HG02588 (cell line): ENCODE measurements at regions not wholly inside any gene's neighbourhood (a gene's known extent, or its start where the extent isn't known, plus 50 kb on each side); places are given as distances from the start of the nearest gene placed in this dataset.

Experiments used
- ATAC-seq: cut with Tn5 transposase; IDR thresholded peaks from one replicate; pipeline ENCODE4 v1.9.1; 2021; ENCODE audit warnings: mild to moderate bottlenecking, moderate library complexity; ENCODE audit not compliant: unreplicated experiment

DNA sequence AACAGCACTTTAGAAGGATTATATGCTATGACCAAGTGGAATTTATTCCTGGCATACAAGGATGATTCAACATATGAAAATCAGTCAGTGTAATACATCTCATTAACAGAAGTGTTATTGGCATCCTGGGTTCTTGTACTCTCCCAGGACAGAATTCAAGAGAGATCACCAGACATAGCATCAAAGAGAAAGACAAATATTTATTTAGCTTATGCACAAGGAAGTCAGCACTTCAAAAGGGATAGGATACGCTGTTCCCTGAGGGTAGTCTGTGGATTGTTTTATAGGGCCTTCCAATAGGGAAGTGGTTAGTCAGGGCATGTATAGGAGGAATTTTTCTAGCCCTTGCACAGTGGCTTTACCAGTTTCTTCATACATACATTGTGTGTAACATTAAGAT lies 1238.0 kb downstream of the PCDH17 start:
- no peak for ATAC-seq

DNA sequence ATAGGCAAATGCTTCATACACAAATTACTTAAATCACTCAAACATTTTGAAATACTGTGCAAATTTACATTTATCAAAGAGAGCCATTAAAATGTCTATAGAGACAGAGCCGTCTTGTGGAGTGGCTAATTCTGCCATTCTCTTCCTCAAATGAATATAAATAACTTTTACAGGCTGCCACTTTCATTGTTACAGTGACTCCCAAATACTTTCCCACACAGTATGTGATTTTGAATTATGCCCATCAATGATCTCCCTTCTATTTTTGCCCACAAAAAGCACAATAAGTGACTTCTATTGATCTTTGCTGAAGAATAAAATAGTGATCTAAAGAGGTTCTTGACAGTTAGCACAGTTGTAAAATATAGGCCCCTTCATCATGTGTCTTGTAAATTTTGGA lies 1244.9 kb downstream of the PCDH17 start:
- no peak for ATAC-seq

- no peak for ATAC-seq
Measured at GRCh38 chr13:58879114-58879513, 1247.6 kb downstream of the PCDH17 start.

- ATAC-seq, result no peak
Measured at GRCh38 chr13:58882516-58882915, 1251.0 kb downstream of the PCDH17 start.

GRCh38 chr13:58883405-58883804 lies 1251.9 kb downstream of the PCDH17 start:
- ATAC-seq, result no peak

GRCh38 chr13:58884353-58885209 lies 1253.0 kb downstream of the PCDH17 start:
- no peak for ATAC-seq

DNA sequence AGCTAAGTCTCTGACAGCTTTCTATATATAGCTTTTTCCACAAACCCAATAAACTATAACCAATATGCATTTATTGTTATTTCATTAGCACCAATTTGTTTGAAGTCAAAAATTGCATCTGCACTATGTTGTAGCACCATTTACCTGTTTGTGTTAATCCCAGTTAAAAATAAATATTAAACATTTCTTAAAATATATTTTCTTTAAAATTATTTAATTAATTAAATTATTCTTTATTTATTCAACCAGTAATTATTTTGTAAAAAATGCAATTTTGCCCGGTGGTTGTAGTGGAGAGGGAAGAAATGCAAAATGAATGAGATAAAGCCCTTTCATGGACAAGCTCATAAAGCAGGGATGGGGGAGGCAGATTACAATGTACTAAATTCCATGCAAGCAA lies 1257.9 kb downstream of the PCDH17 start:
- no peak for ATAC-seq

DNA sequence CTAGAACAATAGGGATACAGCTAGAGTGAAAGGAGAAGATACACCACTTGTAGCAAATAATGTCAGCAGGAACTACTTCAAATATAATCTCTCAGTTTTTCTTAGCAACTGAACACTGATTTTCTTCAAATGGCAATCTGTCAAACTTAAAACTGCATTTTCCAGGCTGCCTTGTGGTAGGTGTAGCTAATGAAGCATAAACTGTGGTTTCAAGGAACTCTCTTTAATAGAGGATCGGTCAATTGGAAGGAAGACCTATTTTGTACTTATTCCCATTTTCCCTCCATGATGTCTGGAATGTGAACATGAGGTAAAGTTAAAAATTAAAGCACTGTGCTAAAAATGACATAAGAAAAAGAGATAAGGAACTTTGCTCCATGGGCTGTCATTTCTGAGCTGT lies 1261.9 kb downstream of the PCDH17 start:
- ATAC-seq, result no peak

DNA sequence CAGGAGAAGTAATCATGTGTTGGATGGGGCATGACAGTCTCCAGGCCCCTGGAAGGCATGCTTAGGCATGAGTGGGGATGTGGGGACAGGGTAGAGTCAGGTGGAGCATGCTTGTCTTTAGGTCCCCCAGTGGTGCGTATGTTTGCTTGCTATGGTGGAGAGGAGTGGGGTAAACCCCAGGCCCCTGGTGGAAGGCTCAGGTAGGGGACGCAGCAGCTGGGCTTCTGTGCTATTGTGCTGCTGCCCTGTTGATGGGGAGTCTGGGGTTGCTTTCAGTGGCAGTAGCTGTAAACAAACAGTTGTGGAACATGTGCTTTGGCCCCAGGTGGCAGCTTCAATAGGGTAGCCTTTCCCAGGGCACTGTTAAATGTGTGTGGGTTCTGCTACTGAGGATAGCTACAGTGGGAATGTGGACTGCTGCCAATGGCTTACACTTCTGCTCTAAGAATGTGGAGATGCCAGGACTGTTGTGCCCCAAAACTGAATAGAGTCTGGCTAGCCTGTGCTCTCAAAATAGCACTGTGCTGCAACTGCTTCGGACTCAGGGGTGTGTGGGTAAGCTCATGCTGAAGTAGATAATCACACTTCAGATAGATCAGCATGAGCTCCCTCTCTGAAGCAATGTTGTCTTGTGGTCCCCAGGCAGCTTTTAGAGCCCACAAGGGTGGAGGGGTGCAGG lies 1257.3 kb downstream of the DIAPH3 start:
- no peak for ATAC-seq

DNA sequence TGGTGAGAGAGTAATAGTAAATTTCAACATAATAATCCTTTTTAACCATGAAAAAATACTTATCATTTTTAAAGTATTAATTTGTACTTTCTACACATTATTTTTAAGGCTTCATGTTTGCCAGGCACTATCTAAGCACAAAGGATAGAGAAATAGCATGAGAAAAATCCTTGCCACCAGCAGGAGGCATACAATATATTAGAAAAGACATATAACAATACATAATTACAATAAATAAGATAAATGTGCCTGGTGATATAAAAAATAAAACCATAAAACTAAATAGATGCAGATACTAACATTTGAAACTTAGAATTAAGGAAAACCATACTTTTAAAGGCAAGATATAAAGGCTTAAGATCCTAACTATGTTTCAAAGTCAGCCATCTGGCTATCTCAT lies 1256.4 kb downstream of the DIAPH3 start:
- no peak for ATAC-seq

DNA sequence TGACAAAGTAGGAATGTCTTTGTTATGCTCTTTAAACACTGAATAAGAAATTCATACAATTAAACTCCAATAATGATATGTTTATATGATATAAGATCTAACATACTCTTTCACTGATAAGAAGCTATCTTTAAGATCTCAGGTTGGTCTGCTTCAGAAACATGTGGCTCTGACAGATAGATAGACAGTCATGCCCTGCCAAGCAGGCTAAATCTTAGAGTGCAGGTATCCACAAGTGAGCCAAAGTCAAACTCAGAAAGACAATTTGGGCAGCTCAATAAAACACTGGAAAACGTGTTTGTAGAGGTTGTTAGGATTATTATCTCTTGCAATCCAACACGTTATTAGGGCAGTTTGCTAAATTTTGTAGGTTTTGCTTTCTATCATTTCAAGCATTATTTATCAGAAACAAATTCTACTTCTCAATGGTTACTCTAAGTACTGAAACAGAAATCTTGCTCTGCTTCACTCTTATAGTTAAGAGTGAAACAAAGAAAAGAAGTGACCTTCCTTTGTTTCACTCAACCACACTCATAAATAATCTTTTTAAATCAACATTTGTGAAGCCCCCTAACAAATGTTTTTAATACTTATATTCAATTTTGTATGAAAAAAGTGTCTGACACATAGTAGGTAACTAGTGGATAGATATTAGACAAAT lies 1255.6 kb downstream of the DIAPH3 start:
- ATAC-seq, result no peak

GRCh38 chr13:58919551-58919950 lies 1244.2 kb downstream of the DIAPH3 start:
- no peak for ATAC-seq

GRCh38 chr13:58921129-58921528 lies 1242.6 kb downstream of the DIAPH3 start:
- ATAC-seq, result no peak

DNA sequence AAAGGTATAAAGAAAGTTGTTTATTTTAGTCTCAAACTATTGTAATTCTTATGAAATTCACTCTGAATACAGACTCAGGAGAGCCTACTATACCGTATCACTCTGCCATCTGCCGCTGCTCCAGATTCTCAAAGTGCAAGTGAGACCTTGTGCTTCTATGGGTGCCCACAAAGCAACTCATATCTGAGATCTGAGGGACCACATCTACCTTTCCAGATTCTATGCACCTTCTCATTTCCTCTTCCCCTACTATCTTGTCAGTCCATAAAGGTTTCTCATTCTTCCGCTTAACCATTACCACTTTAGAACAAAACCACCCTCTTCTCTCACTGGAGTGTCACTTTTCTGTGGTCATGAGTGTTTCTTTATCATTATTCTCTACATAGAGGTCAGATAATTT lies 1236.9 kb downstream of the DIAPH3 start:
- ATAC-seq, result no peak

DNA sequence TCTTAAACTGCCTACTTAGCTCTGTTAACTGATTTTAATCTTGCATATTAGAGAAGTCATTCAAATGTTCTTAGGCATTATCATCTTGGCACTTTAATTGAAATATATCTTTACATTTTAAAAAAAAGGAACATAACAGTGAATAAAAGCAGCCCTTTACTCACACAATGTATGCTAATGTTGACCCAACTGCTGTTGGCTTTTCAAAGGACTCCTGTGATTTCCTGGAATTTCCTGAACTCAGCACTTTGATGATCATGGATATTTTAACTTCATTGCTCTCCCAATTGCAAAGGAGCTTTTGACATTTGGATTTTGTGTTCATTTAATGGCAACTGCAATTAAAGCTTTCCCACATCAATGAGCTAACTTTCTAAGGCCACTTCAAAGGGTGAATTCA lies 1230.3 kb downstream of the DIAPH3 start:
- ATAC-seq, result no peak

DNA sequence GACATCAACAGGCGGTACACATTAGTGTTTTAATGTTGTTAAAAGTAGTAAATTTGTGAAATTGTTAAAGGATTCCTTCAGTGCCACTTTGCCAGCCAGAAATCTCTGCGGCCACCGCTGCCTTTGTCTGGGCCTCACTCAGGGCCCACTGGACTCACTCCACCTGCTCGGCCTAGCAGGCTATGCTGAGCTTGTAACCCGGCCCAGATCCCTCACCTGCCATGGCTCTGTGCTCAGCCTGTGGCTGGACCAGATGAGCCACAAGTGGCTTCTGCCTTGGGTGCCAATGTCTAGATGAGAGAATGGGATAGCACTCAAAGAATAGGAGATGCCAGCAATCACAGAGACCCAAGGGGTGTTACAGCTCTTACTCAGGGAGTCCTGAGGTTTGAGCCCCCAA lies 1228.0 kb downstream of the DIAPH3 start:
- no peak for ATAC-seq

GRCh38 chr13:58946274-58946673 lies 1217.5 kb downstream of the DIAPH3 start:
- no peak for ATAC-seq

- no peak for ATAC-seq
Measured at GRCh38 chr13:58949646-58950045, 1214.1 kb downstream of the DIAPH3 start.

- ATAC-seq, result no peak
Measured at GRCh38 chr13:58950911-58951310, 1212.8 kb downstream of the DIAPH3 start.

DNA sequence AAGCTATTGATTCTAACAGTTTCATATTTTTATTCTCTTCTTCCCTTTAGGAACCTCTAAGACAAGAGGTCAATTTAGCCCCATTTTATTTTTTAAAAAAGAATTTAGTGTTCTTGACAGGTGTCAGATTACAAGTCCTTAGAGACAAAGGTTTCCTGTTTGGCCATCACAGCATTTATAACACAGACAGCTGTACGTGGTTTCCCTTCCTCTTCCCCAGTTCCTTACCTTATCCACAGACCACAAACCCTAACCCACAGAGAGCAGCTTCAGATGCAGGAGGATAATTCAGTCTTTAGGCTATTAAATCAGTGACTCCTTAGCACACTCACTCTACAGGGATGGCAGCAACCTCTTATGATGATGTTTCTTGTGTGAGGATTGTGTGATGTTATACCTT lies 1210.1 kb downstream of the DIAPH3 start:
- ATAC-seq, result peak; percentile 87

DNA sequence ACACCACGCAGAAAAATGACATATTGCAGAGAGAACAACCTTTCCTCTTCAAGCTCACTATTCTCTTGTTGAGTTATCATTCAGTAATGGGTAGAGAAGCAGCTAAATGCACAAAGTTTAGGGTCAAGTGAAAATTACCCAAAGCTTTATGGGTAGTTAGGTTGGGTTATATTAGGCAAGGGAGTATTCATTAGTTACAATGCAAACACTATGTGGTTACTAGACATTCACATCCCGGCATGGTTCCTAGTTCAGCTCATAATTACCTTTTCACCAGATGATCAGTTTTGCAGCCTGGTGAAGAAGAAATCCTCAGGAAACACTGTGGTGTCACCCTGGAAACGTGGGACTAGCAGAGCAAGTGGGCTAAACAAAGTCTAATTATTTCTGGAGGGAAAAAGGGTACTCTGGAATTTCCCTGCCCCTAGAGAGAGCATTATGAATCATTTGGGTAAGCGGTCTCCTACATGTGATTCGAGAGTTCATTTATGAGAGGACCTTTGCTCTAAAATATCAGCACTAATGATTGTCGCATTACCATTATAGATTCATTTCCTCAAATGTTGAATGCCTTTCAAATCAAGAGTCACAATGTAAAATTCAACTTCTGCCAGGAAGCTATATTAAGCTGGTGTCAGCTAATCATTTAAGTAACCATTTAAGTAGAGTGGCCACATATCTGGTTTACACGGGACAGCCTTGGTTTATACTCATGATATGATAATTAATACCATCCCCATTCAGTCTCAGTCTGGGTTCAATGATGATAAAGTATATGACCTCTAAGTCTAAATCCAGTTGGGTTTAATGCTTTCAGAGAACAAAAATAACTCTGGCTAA lies 1208.0 kb downstream of the DIAPH3 start:
- ATAC-seq, result peak; percentile 51
